ENCODE measurements at regions not wholly inside any gene's neighbourhood (a gene's known extent, or its start where the extent isn't known, plus 50 kb on each side); places are given as distances from the start of the nearest gene placed in this dataset.

- no peak for DNase-seq
Observed at GRCh38 chr13:104198801-104199200, 1132.6 kb upstream of the SLC10A2 start.

GRCh38 chr13:104196611-104197010, 1130.4 kb upstream of the SLC10A2 start:
- no peak for DNase-seq

- no peak for DNase-seq
Observed at GRCh38 chr13:104181526-104182231, 1115.5 kb upstream of the SLC10A2 start.

- DNase-seq, result no peak
Observed at GRCh38 chr13:104170980-104171555, 1104.9 kb upstream of the SLC10A2 start.

- DNase-seq, result no peak
Observed at GRCh38 chr13:104163866-104164630, 1097.8 kb upstream of the SLC10A2 start.

- no peak for DNase-seq
Observed at GRCh38 chr13:104160536-104160935, 1094.3 kb upstream of the SLC10A2 start.

GRCh38 chr13:104143760-104144416, 1077.7 kb upstream of the SLC10A2 start:
- no peak for DNase-seq

- DNase-seq, result no peak
Observed at GRCh38 chr13:104140552-104140951, 1074.3 kb upstream of the SLC10A2 start.

- no peak for DNase-seq
Observed at GRCh38 chr13:104137416-104137815, 1071.2 kb upstream of the SLC10A2 start.

GRCh38 chr13:104132849-104133248, 1066.6 kb upstream of the SLC10A2 start:
- no peak for DNase-seq

- no peak for DNase-seq
Observed at GRCh38 chr13:104114101-104114500, 1047.9 kb upstream of the SLC10A2 start.

GRCh38 chr13:104111031-104111430, 1044.8 kb upstream of the SLC10A2 start:
- DNase-seq, result no peak

- DNase-seq, result no peak
Observed at GRCh38 chr13:104106705-104107393, 1040.6 kb upstream of the SLC10A2 start.

GRCh38 chr13:104105418-104106355, 1039.5 kb upstream of the SLC10A2 start:
- no peak for DNase-seq

GRCh38 chr13:104099750-104100149, 1033.5 kb upstream of the SLC10A2 start:
- no peak for DNase-seq

- no peak for DNase-seq
Observed at GRCh38 chr13:104098421-104098820, 1032.2 kb upstream of the SLC10A2 start.

GRCh38 chr13:104086759-104087158, 1020.5 kb upstream of the SLC10A2 start:
- DNase-seq, result no peak

- no peak for DNase-seq
Observed at GRCh38 chr13:104086210-104086609, 1020.0 kb upstream of the SLC10A2 start.

- DNase-seq, result no peak
Observed at GRCh38 chr13:104085611-104086010, 1019.4 kb upstream of the SLC10A2 start.

GRCh38 chr13:104074326-104074725, 1008.1 kb upstream of the SLC10A2 start:
- DNase-seq, result no peak

- DNase-seq, result no peak
Observed at GRCh38 chr13:104071806-104072205, 1005.6 kb upstream of the SLC10A2 start.

GRCh38 chr13:104065328-104065727, 999.1 kb upstream of the SLC10A2 start:
- DNase-seq, result no peak

Data from KG1 (cell line).